ENCODE measurements at regions not wholly inside any gene's neighbourhood (a gene's known extent, or its start where the extent isn't known, plus 50 kb on each side); places are given as distances from the start of the nearest gene placed in this dataset.

DNA sequence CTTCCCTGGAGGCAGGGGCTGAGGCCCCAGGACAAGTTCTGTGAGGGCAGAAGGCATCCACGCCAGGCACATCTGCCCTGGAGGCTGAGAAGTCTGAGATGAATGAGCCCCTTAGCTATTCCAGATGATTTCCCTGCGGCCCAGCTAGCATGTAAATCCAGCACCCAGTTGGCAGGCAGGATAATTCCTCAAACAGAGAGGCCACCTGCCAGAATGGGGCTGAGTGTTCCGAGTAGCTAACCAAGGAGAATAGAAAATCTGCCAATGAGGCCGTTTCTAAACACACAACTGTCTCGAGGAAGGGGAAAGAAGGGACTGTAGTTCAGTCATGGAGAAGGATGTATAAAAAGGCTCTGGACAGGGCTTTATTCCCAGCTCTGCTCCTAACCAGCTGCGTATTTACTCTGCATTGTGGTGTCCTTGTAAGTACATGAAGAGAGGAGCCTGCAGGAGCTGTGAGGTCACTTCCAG, 211.4 kb upstream of the CDYL start:
- intact Hi-C loops (cut with DNase I): no loop called here
- DNase-seq: no peak
- TF ChIP-seq, protein P1, sequence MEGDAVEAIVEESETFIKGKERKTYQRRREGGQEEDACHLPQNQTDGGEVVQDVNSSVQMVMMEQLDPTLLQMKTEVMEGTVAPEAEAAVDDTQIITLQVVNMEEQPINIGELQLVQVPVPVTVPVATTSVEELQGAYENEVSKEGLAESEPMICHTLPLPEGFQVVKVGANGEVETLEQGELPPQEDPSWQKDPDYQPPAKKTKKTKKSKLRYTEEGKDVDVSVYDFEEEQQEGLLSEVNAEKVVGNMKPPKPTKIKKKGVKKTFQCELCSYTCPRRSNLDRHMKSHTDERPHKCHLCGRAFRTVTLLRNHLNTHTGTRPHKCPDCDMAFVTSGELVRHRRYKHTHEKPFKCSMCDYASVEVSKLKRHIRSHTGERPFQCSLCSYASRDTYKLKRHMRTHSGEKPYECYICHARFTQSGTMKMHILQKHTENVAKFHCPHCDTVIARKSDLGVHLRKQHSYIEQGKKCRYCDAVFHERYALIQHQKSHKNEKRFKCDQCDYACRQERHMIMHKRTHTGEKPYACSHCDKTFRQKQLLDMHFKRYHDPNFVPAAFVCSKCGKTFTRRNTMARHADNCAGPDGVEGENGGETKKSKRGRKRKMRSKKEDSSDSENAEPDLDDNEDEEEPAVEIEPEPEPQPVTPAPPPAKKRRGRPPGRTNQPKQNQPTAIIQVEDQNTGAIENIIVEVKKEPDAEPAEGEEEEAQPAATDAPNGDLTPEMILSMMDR (IDR thresholded peaks at IDR 0.05): no peak
- no peak overlapping the region for H3K27ac ChIP-seq
- H3K36me3 ChIP-seq: no peaks in the 10 kb centered on the region
- no peak for ATAC-seq
- no peaks in the 10 kb centered on the region for H3K9me3 ChIP-seq
- no peaks in the 10 kb centered on the region for H3K27me3 ChIP-seq (ENCODE audit: low read depth)
- H3K4me1 ChIP-seq: no peaks in the 10 kb centered on the region
- no peak overlapping the region for H3K4me3 ChIP-seq

DNA sequence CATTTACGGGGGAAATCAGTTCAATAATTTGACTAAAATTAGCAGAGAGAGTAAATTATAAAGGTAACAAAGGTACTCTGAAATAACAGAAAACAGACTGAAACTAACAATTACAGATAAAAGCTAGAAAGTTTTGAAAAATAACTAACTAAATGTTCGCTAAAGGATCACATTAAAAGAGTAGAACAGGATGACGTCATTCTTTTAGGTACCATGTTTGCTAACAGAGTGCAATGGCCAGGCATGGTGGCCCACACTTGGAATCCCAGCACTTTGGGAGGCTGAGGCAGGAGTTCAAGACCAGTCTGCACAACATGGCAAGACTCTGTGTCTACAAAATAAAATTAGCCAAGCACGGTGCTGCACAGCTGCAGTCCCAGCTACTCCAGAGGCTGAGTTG, 212.3 kb upstream of the CDYL start:
- no peak overlapping the region for H3K27ac ChIP-seq
- no peak for DNase-seq
- TF ChIP-seq, protein P1 (IDR thresholded peaks at IDR 0.05): no peak
- no peaks in the 10 kb centered on the region for H3K36me3 ChIP-seq
- H3K4me1 ChIP-seq: no peaks in the 10 kb centered on the region
- H3K4me3 ChIP-seq: no peak overlapping the region
- no peaks in the 10 kb centered on the region for H3K27me3 ChIP-seq (ENCODE audit: low read depth)
- intact Hi-C loops (cut with DNase I): no loop called here
- no peak for ATAC-seq
- no peaks in the 10 kb centered on the region for H3K9me3 ChIP-seq

DNA sequence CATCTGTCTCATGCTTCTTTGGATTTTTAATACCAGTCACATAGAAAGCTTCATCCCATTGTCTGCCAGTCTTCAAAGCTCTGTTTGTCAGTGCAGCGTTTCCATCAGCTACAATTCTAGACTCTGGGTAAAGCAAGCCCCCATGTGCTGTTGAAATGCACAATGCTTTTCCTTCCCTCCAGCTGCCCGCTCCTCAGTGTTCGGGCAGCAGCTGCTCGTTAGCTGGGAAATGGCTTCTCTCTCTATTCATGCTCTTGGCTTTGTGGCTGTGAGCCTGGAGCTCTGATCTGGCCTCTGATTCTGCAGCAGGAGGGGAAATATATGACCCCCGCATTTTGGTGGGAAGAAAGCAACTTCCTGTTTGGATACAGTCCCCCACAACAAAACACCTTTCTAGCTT, 213.0 kb upstream of the CDYL start:
- intact Hi-C loops (cut with DNase I): no loop called here
- TF ChIP-seq, protein P1 (IDR thresholded peaks at IDR 0.05): no peak
- no peak for ATAC-seq

DNA sequence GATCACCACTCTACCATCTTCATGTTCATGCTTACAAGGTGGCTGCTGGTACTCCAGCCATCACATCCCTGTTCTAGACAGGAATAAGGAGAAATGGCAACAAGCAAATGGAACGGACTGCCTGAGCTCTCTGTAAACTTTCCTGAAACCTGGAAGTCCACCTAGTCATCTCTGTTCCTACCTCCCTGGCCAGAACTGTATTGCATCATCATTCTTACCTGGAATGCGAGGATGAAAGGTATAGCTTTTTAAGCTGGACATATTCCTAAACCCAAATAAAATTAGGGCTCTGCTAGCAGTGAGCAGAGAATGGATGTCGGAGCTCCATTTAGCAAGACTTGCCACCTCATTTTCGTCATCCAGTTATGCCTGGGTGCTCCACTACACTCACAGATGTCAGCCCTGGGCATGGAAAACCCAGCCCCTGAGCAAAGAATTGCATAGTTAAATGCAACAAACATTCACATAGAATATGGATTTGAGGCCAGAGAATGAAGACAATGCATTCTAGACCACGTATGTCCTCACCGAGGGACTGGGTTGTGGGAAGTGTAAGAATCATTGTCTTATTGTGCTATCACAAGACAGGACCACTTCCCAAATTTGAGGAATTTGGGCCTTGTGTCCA, 214.3 kb upstream of the CDYL start:
- TF ChIP-seq, protein P1 (IDR thresholded peaks at IDR 0.05): no peak
- Histone ChIP-seq H3K4me3 (no peak overlapping the region), H3K27ac (no peak overlapping the region), H3K36me3 (no peaks in the 10 kb centered on the region), H3K4me1 (no peaks in the 10 kb centered on the region), H3K9me3 (no peaks in the 10 kb centered on the region), H3K27me3 (ENCODE audit: low read depth) (no peaks in the 10 kb centered on the region)
- intact Hi-C loops (cut with DNase I): no loop called here
- no peak for DNase-seq
- ATAC-seq: no peak

More for the DNA sequence above, 213.0 kb upstream of the CDYL start:
- Histone ChIP-seq H3K27me3 (ENCODE audit: low read depth) (no peaks in the 10 kb centered on the region), H3K27ac (no peak overlapping the region), H3K4me1 (no peaks in the 10 kb centered on the region), H3K4me3 (no peak overlapping the region), H3K9me3 (no peaks in the 10 kb centered on the region), H3K36me3 (no peaks in the 10 kb centered on the region)
- no peak for DNase-seq

DNA sequence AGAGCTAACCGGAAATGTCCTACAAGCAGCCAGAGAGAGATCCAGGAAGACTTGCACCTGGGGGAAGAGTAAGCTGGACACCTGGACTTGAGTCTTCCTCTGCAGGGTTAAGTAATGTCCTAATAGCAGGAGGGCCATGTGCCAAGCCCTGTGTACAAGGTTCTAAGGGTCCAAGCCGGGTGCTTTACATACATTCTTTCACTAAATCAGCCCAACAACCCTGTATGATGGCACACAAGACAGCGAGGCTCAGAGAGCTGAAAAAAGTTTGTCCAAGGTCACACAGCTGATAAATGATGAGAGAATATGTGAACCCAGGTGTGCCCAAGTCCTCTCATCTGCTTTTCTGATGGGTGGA, 215.1 kb upstream of the CDYL start:
- intact Hi-C loops (cut with DNase I): no loop called here
- ATAC-seq (no peak), DNase-seq (no peak)
- Histone ChIP-seq H3K4me3 (no peak overlapping the region), H3K27me3 (ENCODE audit: low read depth) (no peaks in the 10 kb centered on the region), H3K4me1 (no peaks in the 10 kb centered on the region), H3K9me3 (no peaks in the 10 kb centered on the region), H3K36me3 (no peaks in the 10 kb centered on the region), H3K27ac (no peak overlapping the region)
- TF ChIP-seq, protein P1 (IDR thresholded peaks at IDR 0.05): no peak
